HEK293T (cell line): ENCODE measurements at regions not wholly inside any gene's neighbourhood (a gene's known extent, or its start where the extent isn't known, plus 50 kb on each side); places are given as distances from the start of the nearest gene placed in this dataset.

ENCODE experiments used
- CTCF ChIA-PET: fragments of 350-600 bp; formaldehyde crosslinking; extraction: SDS; loops from one replicate; lab custom pipeline; 2021; ENCODE audit warnings: antibody characterized with exemption, inconsistent platforms; lab: Yijun Ruan, JAX
- POLR2A ChIA-PET: fragments of 350-600 bp; formaldehyde crosslinking; extraction: SDS; loops from one replicate; lab custom pipeline; 2020; ENCODE audit warnings: antibody characterized with exemption, inconsistent platforms; lab: Yijun Ruan, JAX
- DNase-seq: peaks from one replicate; pipeline ENCODE4 v3.0.0; 2012; ENCODE audit warnings: mixed read lengths; ENCODE audit errors: extremely low spot score
- ARNT ChIP-seq: fragments of 450-650 bp; IDR thresholded peaks from 2 replicates; pipeline ENCODE4 v1.6.1; 2017; ENCODE audit warnings: mild to moderate bottlenecking
- BHLHE40 ChIP-seq: fragments of 450-650 bp; IDR thresholded peaks from 2 replicates; pipeline ENCODE4 v1.6.1; 2016; ENCODE audit warnings: mild to moderate bottlenecking, moderate library complexity, borderline replicate concordance
- CTBP1 ChIP-seq: fragments of 450-650 bp; IDR thresholded peaks from 2 replicates; pipeline ENCODE4 v1.6.1; 2016; ENCODE audit warnings: borderline replicate concordance
- ELF4 ChIP-seq: fragments of 450-650 bp; IDR thresholded peaks from 2 replicates; pipeline ENCODE4 v1.6.1; 2017; ENCODE audit warnings: antibody characterized with exemption
- FOXA1 ChIP-seq: fragments of 450-650 bp; IDR thresholded peaks from 2 replicates; pipeline ENCODE4 v1.6.1; 2016; ENCODE audit warnings: mild to moderate bottlenecking
- FOXK2 ChIP-seq: fragments of 450-650 bp; IDR thresholded peaks from 2 replicates; pipeline ENCODE4 v1.6.1; 2016; ENCODE audit warnings: mild to moderate bottlenecking
- FOXM1 ChIP-seq: fragments of 450-650 bp; IDR thresholded peaks from 2 replicates; pipeline ENCODE4 v1.6.1; 2017; ENCODE audit warnings: mild to moderate bottlenecking, borderline replicate concordance
- HDGF ChIP-seq: fragments of 450-650 bp; IDR thresholded peaks from 2 replicates; pipeline ENCODE4 v1.6.1; 2017; ENCODE audit warnings: antibody characterized with exemption, borderline replicate concordance
- L3MBTL2 ChIP-seq: fragments of 450-650 bp; conservative IDR thresholded peaks from 2 replicates; pipeline ENCODE4 v1.6.1; 2016; ENCODE audit warnings: mild to moderate bottlenecking
- LEF1 ChIP-seq: fragments of 450-650 bp; IDR thresholded peaks from 2 replicates; pipeline ENCODE4 v1.6.1; 2017; ENCODE audit warnings: mild to moderate bottlenecking, borderline replicate concordance
- NFRKB ChIP-seq: fragments of 450-650 bp; IDR thresholded peaks from 2 replicates; pipeline ENCODE4 v1.6.1; 2016; ENCODE audit warnings: mild to moderate bottlenecking, moderate library complexity
- SP1 ChIP-seq: fragments of 450-650 bp; IDR thresholded peaks from 2 replicates; pipeline ENCODE4 v1.6.1; 2017
- SUZ12 ChIP-seq: fragments of 450-650 bp; IDR thresholded peaks from 2 replicates; pipeline ENCODE4 v1.6.1; 2016; ENCODE audit warnings: mild to moderate bottlenecking
- TARDBP ChIP-seq: fragments of 450-650 bp; IDR thresholded peaks from 2 replicates; pipeline ENCODE4 v1.6.1; 2016
- ZNF384 ChIP-seq: fragments of 450-650 bp; IDR thresholded peaks from 2 replicates; pipeline ENCODE4 v1.6.1; 2016
- TF ChIP-seq, protein P1 (sequence below): fragments of 450-650 bp; IDR thresholded peaks from 2 replicates; pipeline ENCODE4 v1.6.1; 2016

DNA sequence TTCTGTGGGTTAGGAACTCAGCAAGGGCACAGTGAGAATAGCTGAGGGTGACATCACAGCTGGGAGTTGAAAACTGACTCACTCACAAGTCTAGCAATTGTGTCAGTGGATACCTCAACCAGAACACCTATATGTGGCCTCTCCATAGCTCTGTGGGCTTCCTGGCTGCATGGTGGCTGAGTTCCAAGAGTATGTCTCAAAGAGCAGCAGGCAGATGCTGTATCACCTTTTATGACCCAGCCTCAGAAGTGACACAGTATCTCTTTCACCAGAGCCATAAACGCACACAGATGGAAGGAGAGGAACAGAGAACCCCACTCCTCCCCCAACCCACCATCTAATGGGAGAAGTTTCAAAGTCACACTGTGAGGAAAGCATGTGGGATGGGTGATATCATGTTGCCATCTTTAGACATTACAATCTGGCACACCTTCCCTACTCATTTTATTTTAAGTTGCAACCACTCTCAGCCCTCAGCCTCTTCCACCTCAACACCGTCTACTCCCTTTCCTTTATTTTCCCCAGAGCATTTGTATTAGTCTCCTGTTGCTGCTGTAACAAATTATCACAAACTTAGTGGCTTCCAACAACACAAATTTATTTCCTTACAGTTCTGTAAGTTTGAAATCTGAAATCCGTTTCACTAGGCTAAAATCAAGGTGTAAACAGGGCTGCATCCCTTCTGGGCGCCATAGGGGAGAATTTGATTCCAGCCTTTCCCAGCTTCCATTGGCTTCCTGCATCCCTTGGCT lies 134.6 kb upstream of the SPATS2L start:
- TF ChIP-seq SP1, result no peak
- TF ChIP-seq SUZ12, result no peak
- TF ChIP-seq FOXM1, result no peak
- no peak for TF ChIP-seq LEF1
- TF ChIP-seq, protein P1, sequence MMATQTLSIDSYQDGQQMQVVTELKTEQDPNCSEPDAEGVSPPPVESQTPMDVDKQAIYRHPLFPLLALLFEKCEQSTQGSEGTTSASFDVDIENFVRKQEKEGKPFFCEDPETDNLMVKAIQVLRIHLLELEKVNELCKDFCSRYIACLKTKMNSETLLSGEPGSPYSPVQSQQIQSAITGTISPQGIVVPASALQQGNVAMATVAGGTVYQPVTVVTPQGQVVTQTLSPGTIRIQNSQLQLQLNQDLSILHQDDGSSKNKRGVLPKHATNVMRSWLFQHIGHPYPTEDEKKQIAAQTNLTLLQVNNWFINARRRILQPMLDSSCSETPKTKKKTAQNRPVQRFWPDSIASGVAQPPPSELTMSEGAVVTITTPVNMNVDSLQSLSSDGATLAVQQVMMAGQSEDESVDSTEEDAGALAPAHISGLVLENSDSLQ, result no peak
- TF ChIP-seq ELF4, result no peak
- TF ChIP-seq NFRKB, result no peak
- TF ChIP-seq L3MBTL2, result no peak
- TF ChIP-seq TARDBP, result no peak
- TF ChIP-seq BHLHE40, result no peak
- ChIA-PET POLR2A (interaction anchor here (0.6 kb wide), 1 partner anchor 151 kb away, joined by 3 read pairs; no protein-coding TSS in a partner anchor), CTCF (no interaction called here)
- no peak for DNase-seq

DNA sequence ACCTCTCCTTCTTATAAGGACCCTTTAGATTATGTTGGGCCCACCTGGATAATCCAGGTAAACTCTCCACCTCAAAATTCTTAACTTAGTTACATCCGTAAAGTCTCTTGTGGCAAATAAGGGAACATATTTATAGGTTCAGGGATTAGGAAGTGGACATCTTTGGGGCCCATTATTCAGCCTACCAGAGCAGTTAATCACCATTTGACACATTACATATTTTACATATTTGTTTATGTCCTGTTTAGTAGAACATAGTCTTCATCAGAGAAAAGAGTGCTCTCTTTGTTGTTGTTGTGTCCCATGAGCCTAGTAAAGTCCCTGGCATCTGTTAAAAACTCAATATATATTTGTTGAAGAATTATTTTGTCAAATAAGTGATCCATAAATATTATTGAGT lies 134.0 kb upstream of the SPATS2L start:
- ChIA-PET POLR2A (no interaction called here), CTCF (no interaction called here)
- TF ChIP-seq NFRKB (no peak), BHLHE40 (no peak), TARDBP (no peak), SUZ12 (no peak), ELF4 (no peak), FOXA1 (no peak)
- TF ChIP-seq, protein P1, result no peak
- DNase-seq, result no peak

DNA sequence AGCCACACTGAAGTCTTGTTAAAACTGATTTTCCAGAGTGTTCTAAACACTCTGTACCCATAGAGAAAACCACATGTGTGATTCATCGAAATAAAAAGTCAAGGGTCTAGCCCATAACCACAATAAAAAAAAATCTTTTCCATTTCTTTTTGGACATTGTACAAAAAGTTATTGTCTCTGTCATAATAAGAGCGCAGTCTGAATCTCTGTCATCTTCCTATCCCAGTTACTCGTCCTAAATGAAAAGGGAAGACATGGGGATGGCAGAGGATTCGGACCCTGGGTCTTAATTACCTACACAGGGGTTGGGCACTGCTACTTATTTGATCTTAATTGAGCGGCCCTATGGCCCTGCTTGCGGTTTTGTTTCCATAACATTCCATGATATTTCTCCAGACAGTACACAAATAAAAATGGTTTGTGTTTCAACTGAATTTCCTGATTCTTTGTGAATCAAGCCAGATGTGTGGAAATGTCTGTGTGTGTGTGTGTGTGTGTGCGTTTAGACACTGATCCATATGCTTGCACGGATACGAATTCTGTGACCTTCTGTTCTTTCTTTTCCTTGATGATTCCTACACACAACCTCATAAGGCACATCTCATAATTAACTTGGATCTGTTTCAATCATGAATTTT lies 133.4 kb upstream of the SPATS2L start:
- TF ChIP-seq ELF4 (no peak), HDGF (no peak), FOXK2 (no peak), ARNT (no peak), L3MBTL2 (no peak), TARDBP (no peak), LEF1 (no peak), ZNF384 (no peak), NFRKB (no peak), CTBP1 (no peak), FOXM1 (no peak), SUZ12 (no peak), SP1 (no peak)
- TF ChIP-seq, protein P1, result no peak
- DNase-seq, result no peak
- ChIA-PET CTCF (no interaction called here), POLR2A (no interaction called here)

DNA sequence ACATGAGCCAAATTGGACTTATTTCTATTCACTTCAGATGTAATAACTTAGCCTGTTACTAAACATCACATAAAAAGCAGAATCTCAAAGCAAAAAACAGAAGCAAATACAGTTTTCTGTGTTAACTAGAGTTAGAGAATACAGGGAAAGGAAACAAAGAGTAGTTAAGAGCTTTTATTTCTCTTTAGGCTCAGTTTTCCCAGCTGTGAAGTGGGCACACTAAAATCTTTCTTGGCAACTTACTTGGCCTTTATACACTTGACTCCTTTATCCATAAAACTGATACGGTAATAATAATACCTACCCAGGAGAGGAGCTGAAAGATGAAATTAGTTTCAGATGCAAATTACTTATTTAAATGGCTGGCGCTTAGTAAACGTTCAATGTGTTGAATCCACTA lies 132.8 kb upstream of the SPATS2L start:
- no peak for TF ChIP-seq TARDBP
- no peak for TF ChIP-seq NFRKB
- TF ChIP-seq ZNF384, result no peak
- TF ChIP-seq ARNT, result no peak
- no peak for TF ChIP-seq FOXM1
- no peak for TF ChIP-seq BHLHE40
- TF ChIP-seq ELF4, result no peak
- no peak for TF ChIP-seq HDGF
- no peak for TF ChIP-seq CTBP1
- TF ChIP-seq SP1, result no peak
- TF ChIP-seq LEF1, result no peak
- TF ChIP-seq SUZ12, result no peak
- no peak for TF ChIP-seq FOXK2
- no peak for TF ChIP-seq L3MBTL2
- no peak for TF ChIP-seq FOXA1
- CTCF ChIA-PET, result no interaction called here
- POLR2A ChIA-PET, result no interaction called here
- no peak for DNase-seq

DNA sequence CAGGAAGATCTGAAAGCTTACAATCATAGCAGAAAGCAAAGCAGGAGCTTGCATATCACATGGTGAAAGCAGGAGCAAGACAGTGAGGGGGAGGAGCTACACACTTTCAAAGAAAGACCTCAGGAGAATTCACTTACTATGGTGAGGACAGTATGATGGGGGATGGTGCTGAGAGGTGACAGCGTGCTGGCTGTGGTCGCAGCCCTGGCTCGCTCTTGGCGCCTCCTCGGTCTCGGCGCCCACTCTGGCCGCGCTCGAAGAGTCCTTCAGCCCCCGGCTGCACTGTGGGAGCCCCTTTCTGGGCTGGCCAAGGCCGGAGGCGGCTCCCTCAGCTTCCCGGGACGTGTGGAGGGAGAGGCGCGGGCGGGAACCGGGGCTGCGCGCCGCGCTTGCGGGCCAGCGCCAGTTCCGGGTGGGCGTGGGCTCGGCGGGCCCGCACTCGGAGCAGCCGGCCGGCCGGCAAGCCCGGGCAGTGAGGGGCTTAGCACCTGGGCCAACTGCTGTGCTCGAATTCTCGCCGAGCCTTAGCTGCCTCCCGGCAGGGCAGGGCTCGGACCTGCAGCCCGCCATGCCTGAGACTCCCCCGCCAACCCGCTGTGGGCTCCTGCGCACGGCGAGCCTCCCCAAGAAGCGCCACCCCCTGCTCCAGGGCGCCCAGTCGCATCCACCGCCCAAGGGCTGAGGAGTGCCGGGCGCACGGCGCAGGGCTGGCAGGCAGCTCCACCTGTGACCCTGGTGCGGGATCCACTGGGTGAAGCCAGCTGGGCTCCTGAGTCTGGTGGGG lies 131.9 kb upstream of the SPATS2L start:
- CTCF ChIA-PET, result no interaction called here
- POLR2A ChIA-PET, result no interaction called here
- DNase-seq, result no peak
- TF ChIP-seq ZNF384 (no peak), SUZ12 (no peak), ELF4 (no peak), FOXA1 (no peak), FOXK2 (no peak), TARDBP (no peak), L3MBTL2 (no peak), FOXM1 (no peak)
